Nephron (organoid): ENCODE measurements at regions not wholly inside any gene's neighbourhood (a gene's known extent, or its start where the extent isn't known, plus 50 kb on each side); places are given as distances from the start of the nearest gene placed in this dataset.

Experiments used
- H3K27ac Mint-ChIP-seq, 3 experiments: 2 replicates each; pipeline ENCODE4 v1.8.0; 2020; ENCODE audit warnings: mixed read lengths in 3 of 3, mild to moderate bottlenecking in 2 of 3, moderate library complexity in 1 of 3
- H3K27me3 Mint-ChIP-seq: 2 replicates; pipeline ENCODE4 v1.8.0; 2021; ENCODE audit warnings: low read depth, mild to moderate bottlenecking, moderate library complexity, mixed read lengths
- H3K36me3 Mint-ChIP-seq: 2 replicates; pipeline ENCODE4 v1.8.0; 2020; ENCODE audit warnings: low read depth, mixed read lengths
- H3K4me1 Mint-ChIP-seq: 2 replicates; pipeline ENCODE4 v1.8.0; 2020; ENCODE audit warnings: mixed read lengths
- H3K4me3 Mint-ChIP-seq, 3 experiments: 2 replicates each; pipeline ENCODE4 v1.8.0; 2020; ENCODE audit warnings: mild to moderate bottlenecking in 3 of 3, mixed read lengths in 3 of 3, moderate library complexity in 2 of 3
- H3K9me3 Mint-ChIP-seq: 2 replicates; pipeline ENCODE4 v1.8.0; 2020; ENCODE audit warnings: mixed read lengths
- CTCF ChIP-seq, 3 experiments: fragments of 200-600 bp; sonication (generic); IDR thresholded peaks; one replicate each; pipeline ENCODE4 v1.5.0; 2021; ENCODE audit warnings: antibody characterized with exemption in 3 of 3; ENCODE audit not compliant: unreplicated experiment in 3 of 3

GRCh38 chr10:133006806-133007205 lies 64.4 kb upstream of the CFAP46 start:
- H3K4me3 Mint-ChIP-seq: no peak overlapping the region

GRCh38 chr10:133006202-133006601 lies 63.8 kb upstream of the CFAP46 start:
- no peaks in the 10 kb centered on the region for H3K36me3 Mint-ChIP-seq
- TF ChIP-seq CTCF (IDR thresholded peaks at IDR 0.05; ENCODE audit: unreplicated experiment in 3 of 3): no peak
- no peaks in the 10 kb centered on the region for H3K4me1 Mint-ChIP-seq
- no peak overlapping the region for H3K4me3 Mint-ChIP-seq
- H3K27me3 Mint-ChIP-seq: peaks cover 26% of the 10 kb centered on the region
- no peak overlapping the region for H3K27ac Mint-ChIP-seq
- no peaks in the 10 kb centered on the region for H3K9me3 Mint-ChIP-seq

More at GRCh38 chr10:133006806-133007205, 64.4 kb upstream of the CFAP46 start:
- no peak for TF ChIP-seq CTCF (IDR thresholded peaks at IDR 0.05; ENCODE audit: unreplicated experiment in 3 of 3)
- Mint-ChIP-seq H3K4me1 (no peaks in the 10 kb centered on the region), H3K27ac (no peak overlapping the region), H3K27me3 (peaks cover 26% of the 10 kb centered on the region), H3K36me3 (no peaks in the 10 kb centered on the region), H3K9me3 (no peaks in the 10 kb centered on the region)

GRCh38 chr10:133004478-133004877 lies 62.1 kb upstream of the CFAP46 start:
- no peaks in the 10 kb centered on the region for H3K9me3 Mint-ChIP-seq
- peaks cover 22% of the 10 kb centered on the region for H3K27me3 Mint-ChIP-seq
- H3K4me3 Mint-ChIP-seq: no peak overlapping the region
- no peak for TF ChIP-seq CTCF (IDR thresholded peaks at IDR 0.05; ENCODE audit: unreplicated experiment in 3 of 3)
- no peak overlapping the region for H3K27ac Mint-ChIP-seq
- H3K4me1 Mint-ChIP-seq: peaks cover 5% of the 10 kb centered on the region
- H3K36me3 Mint-ChIP-seq: no peaks in the 10 kb centered on the region

- Mint-ChIP-seq H3K27ac (peak overlapping the region in 1 of 3 experiments; percentile 46), H3K4me3 (no peak overlapping the region), H3K27me3 (peaks cover 22% of the 10 kb centered on the region), H3K36me3 (no peaks in the 10 kb centered on the region), H3K4me1 (peaks cover 12% of the 10 kb centered on the region), H3K9me3 (no peaks in the 10 kb centered on the region)
- no peak for TF ChIP-seq CTCF (IDR thresholded peaks at IDR 0.05; ENCODE audit: unreplicated experiment in 3 of 3)
These were observed 60.8 kb upstream of the CFAP46 start for GRCh38 chr10:133003188-133003587.

GRCh38 chr10:133002685-133003084 lies 60.3 kb upstream of the CFAP46 start:
- no peaks in the 10 kb centered on the region for H3K36me3 Mint-ChIP-seq
- peaks cover 21% of the 10 kb centered on the region for H3K27me3 Mint-ChIP-seq
- H3K27ac Mint-ChIP-seq: peak overlapping the region in 1 of 3 experiments; percentile 46
- peaks cover 13% of the 10 kb centered on the region for H3K4me1 Mint-ChIP-seq
- TF ChIP-seq CTCF (IDR thresholded peaks at IDR 0.05; ENCODE audit: unreplicated experiment in 3 of 3): no peak
- no peak overlapping the region for H3K4me3 Mint-ChIP-seq
- H3K9me3 Mint-ChIP-seq: no peaks in the 10 kb centered on the region

GRCh38 chr10:133001114-133001513 lies 58.7 kb upstream of the CFAP46 start:
- Mint-ChIP-seq H3K4me1 (peaks cover 18% of the 10 kb centered on the region), H3K4me3 (no peak overlapping the region), H3K27ac (no peak overlapping the region), H3K36me3 (no peaks in the 10 kb centered on the region), H3K27me3 (peaks cover 28% of the 10 kb centered on the region), H3K9me3 (no peaks in the 10 kb centered on the region)
- TF ChIP-seq CTCF (IDR thresholded peaks at IDR 0.05; ENCODE audit: unreplicated experiment in 3 of 3): no peak
